HFFc6 (cell line): ENCODE measurements at regions not wholly inside any gene's neighbourhood (a gene's known extent, or its start where the extent isn't known, plus 50 kb on each side); places are given as distances from the start of the nearest gene placed in this dataset.

ENCODE experiments used
- DNase-seq: peaks from one replicate; pipeline ENCODE4 v3.0.0-alpha.2; 2018
- H3K27ac Mint-ChIP-seq: 2 replicates; pipeline ENCODE4 v1.8.0; 2020; ENCODE audit warnings: mild to moderate bottlenecking, mixed read lengths
- H3K27me3 Mint-ChIP-seq: 2 replicates; pipeline ENCODE4 v1.8.0; 2021; ENCODE audit warnings: mild to moderate bottlenecking, moderate library complexity, mixed read lengths; ENCODE audit not compliant: insufficient read depth
- H3K36me3 Mint-ChIP-seq: 2 replicates; pipeline ENCODE4 v1.8.0; 2021; ENCODE audit warnings: low read depth, mixed read lengths
- H3K4me1 Mint-ChIP-seq: 2 replicates; pipeline ENCODE4 v1.8.0; 2020; ENCODE audit warnings: low read depth, mixed read lengths
- H3K4me3 Mint-ChIP-seq: 2 replicates; pipeline ENCODE4 v1.8.0; 2020; ENCODE audit warnings: mild to moderate bottlenecking, moderate library complexity, mixed read lengths
- H3K9me3 Mint-ChIP-seq: 2 replicates; pipeline ENCODE4 v1.8.0; 2020; ENCODE audit warnings: mild to moderate bottlenecking, mixed read lengths
- TF ChIP-seq, protein P1 (sequence below): fragments of 200-600 bp; sonication (generic); IDR thresholded peaks from 2 replicates; pipeline ENCODE4 v1.5.0; 2021; ENCODE audit warnings: antibody characterized with exemption, mild to moderate bottlenecking

DNA sequence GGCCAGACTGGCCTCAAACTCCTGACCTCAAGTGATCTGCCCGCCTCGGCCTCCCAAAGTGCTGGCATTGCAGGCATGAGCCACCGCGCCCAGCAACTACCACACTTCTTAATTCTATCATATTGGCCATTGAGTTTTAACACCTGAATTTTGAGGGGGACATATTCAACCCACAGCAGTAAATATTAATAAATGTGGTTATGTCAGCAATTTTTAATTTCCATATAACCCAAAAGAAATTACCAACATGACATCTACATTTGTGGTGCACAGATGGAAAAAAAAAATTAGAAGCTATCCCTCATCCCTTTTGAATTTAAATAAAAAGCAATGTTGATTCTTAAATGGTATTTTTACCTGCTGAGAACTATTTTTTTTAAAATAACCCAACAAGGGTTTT, 88.7 kb downstream of the SLITRK6 start:
- Mint-ChIP-seq H3K9me3 (no peaks in the 10 kb centered on the region; the same call in 1 of the 2 replicates), H3K27ac (no peak overlapping the region), H3K36me3 (no peaks in the 10 kb centered on the region), H3K27me3 (no peaks in the 10 kb centered on the region; the same call in 1 of the 2 replicates), H3K4me1 (peaks cover 12% of the 10 kb centered on the region; the same call in 1 of the 2 replicates), H3K4me3 (no peak overlapping the region)
- TF ChIP-seq, protein P1, sequence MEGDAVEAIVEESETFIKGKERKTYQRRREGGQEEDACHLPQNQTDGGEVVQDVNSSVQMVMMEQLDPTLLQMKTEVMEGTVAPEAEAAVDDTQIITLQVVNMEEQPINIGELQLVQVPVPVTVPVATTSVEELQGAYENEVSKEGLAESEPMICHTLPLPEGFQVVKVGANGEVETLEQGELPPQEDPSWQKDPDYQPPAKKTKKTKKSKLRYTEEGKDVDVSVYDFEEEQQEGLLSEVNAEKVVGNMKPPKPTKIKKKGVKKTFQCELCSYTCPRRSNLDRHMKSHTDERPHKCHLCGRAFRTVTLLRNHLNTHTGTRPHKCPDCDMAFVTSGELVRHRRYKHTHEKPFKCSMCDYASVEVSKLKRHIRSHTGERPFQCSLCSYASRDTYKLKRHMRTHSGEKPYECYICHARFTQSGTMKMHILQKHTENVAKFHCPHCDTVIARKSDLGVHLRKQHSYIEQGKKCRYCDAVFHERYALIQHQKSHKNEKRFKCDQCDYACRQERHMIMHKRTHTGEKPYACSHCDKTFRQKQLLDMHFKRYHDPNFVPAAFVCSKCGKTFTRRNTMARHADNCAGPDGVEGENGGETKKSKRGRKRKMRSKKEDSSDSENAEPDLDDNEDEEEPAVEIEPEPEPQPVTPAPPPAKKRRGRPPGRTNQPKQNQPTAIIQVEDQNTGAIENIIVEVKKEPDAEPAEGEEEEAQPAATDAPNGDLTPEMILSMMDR = no peak
- no peak for DNase-seq

DNA sequence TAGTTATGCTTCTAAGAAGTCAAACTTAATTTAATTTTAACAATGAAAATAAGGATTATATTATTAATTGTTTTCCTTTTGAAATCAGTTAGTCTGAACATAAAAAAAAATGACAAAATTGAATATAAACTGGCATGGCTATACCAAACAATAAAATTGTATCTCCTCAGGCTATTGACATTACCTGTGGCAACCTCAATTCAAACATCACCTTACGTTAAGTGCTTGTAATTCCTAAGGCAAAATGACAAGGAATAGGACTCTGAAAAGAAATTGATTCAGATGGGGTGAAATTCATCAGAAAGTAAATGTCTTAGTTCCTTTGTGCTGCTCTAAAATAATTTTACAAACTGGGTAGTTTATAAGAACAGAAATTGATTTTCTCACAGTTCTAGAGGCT, 89.5 kb downstream of the SLITRK6 start:
- no peak overlapping the region for H3K4me3 Mint-ChIP-seq
- H3K36me3 Mint-ChIP-seq = no peaks in the 10 kb centered on the region
- peaks cover 12% of the 10 kb centered on the region; the same call in 1 of the 2 replicates for H3K4me1 Mint-ChIP-seq
- H3K27ac Mint-ChIP-seq = no peak overlapping the region
- no peak for DNase-seq
- TF ChIP-seq, protein P1 = no peak
- no peaks in the 10 kb centered on the region; the same call in 1 of the 2 replicates for H3K9me3 Mint-ChIP-seq
- H3K27me3 Mint-ChIP-seq = no peaks in the 10 kb centered on the region; the same call in 1 of the 2 replicates

DNA sequence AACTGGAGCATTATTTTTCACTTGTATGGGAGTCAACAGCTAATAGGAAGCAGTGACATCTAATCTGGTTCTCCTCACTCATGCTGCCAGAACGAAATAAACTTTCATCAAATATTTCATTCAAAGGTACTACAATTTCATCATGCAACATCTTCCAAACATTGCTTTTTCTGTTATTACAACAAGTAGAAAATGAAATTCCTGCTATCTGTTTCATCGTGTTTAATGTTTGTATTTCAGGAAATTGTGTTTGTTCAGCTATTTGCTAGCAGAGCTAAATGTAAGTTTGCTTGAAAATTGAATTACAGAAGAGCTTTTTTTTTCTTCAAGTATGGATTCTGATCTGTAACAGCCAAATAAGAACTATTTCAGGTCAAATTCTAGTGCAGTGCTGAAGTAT, 90.1 kb downstream of the SLITRK6 start:
- Mint-ChIP-seq H3K4me1 (peaks cover 12% of the 10 kb centered on the region; the same call in 1 of the 2 replicates), H3K36me3 (no peaks in the 10 kb centered on the region), H3K9me3 (no peaks in the 10 kb centered on the region; the same call in 1 of the 2 replicates), H3K27me3 (no peaks in the 10 kb centered on the region; the same call in 1 of the 2 replicates), H3K4me3 (no peak overlapping the region), H3K27ac (no peak overlapping the region; the same call in 1 of the 2 replicates)
- TF ChIP-seq, protein P1 = no peak
- DNase-seq = no peak

DNA sequence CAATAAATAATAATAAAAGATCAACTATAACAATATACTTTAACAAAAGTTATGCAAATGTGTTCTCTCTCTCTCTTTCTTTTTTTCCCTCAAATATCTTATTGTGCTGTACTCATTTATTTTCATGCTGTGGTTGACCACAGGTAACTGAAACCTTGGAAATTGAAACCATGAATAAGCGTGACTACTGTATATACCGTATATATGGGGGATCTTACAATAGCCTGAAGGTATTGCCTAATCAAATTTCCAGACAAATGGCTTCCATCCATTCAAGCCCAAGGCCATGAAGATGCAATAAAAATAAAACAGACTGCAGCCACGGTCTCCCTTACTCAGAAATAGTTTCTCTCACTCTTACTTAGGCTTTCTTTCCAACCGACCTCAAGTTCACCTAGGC, 98.3 kb downstream of the SLITRK6 start:
- Mint-ChIP-seq H3K9me3 (peaks cover 27% of the 10 kb centered on the region), H3K4me3 (no peak overlapping the region), H3K4me1 (peaks cover 18% of the 10 kb centered on the region; the same call in 1 of the 2 replicates), H3K27ac (no peak overlapping the region), H3K27me3 (no peaks in the 10 kb centered on the region; the same call in 1 of the 2 replicates), H3K36me3 (peaks cover 18% of the 10 kb centered on the region; the same call in 1 of the 2 replicates)
- TF ChIP-seq, protein P1 = no peak
- DNase-seq = no peak

DNA sequence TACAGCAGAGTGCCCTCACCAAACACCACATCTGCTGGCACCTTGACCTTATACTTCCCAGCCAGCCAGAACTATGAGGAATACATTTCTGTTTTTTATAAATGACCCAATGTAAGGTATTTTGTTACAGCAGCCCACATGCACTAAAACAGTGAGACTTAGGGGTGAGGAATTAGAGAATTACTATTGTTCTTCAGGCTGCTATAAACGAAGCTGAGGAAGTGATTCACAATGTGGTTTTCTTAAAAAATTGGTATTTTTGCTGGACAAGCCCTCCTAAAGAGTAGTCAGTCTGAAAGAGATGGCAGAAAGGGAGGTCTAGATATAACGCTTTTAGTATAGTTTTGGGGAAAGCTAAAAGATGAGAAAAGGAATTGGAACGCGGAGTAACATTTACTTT, 101.0 kb downstream of the SLITRK6 start:
- H3K36me3 Mint-ChIP-seq = peaks cover 18% of the 10 kb centered on the region; the same call in 1 of the 2 replicates
- DNase-seq = no peak
- TF ChIP-seq, protein P1 = no peak
- H3K4me3 Mint-ChIP-seq = peak overlapping the region; percentile 20; the same call in 1 of the 2 replicates
- H3K4me1 Mint-ChIP-seq = peaks cover 37% of the 10 kb centered on the region
- peaks cover 27% of the 10 kb centered on the region for H3K9me3 Mint-ChIP-seq
- no peaks in the 10 kb centered on the region; the same call in 1 of the 2 replicates for H3K27me3 Mint-ChIP-seq
- H3K27ac Mint-ChIP-seq = no peak overlapping the region; the same call in 1 of the 2 replicates
